ENCODE measurements at regions not wholly inside any gene's neighbourhood (a gene's known extent, or its start where the extent isn't known, plus 50 kb on each side); places are given as distances from the start of the nearest gene placed in this dataset.
"Not testable (repeated sequence)": the region's sequence is repeated elsewhere in the genome, so short reads cannot be mapped to it uniquely, and the experiment has no call there.

DNA sequence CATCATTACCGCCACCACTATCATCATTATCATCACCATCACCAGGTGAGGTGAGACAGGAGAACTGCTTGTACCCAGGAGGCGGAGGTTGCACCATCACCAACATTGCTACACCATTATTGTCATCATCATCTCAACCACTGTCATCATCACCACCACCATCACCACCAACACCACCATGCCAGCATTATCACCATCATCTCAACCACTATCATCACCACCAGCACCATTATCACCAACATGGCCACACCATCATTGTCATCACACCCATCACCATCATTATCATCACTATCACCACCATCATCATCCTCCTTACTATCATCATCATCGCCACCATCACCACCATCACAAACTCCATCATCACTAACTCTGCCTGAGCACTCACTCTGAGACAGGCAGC lies 661.8 kb upstream of the DEFB115 start:
- Histone ChIP-seq H3K9me3 (replicated peaks) (no peaks in the 10 kb centered on the region; the same call in 1 of the 2 replicates), H3K4me1 (no peaks in the 10 kb centered on the region), H3K27ac (no peak overlapping the region), H3K4me3 (no peak overlapping the region), H3K36me3 (no peaks in the 10 kb centered on the region), H3K27me3 (no peaks in the 10 kb centered on the region)
- DNase-seq: no peak

DNA sequence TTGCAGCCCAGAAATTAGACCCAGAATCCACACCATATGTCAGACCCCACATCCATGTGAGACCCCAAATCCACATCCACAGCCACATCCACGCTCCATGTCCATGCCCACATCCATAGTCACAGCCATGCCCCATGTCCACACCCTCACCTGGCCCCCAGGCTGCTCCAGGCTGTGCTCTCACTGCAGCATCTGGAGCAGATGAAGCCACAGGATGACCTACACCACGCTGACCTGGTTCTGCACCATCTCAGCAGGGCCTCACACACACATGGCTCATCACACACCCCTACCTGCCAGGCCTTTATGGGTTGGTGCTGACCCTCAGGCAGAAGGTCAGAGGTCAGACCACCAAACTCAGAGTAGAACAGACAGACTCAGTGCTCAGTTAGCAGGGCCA lies 660.0 kb upstream of the DEFB115 start:
- H3K27ac ChIP-seq; H3K27me3 ChIP-seq; DNase-seq; H3K9me3 ChIP-seq (replicated peaks); H3K36me3 ChIP-seq; H3K4me3 ChIP-seq; H3K4me1 ChIP-seq: not testable (repeated sequence)

DNA sequence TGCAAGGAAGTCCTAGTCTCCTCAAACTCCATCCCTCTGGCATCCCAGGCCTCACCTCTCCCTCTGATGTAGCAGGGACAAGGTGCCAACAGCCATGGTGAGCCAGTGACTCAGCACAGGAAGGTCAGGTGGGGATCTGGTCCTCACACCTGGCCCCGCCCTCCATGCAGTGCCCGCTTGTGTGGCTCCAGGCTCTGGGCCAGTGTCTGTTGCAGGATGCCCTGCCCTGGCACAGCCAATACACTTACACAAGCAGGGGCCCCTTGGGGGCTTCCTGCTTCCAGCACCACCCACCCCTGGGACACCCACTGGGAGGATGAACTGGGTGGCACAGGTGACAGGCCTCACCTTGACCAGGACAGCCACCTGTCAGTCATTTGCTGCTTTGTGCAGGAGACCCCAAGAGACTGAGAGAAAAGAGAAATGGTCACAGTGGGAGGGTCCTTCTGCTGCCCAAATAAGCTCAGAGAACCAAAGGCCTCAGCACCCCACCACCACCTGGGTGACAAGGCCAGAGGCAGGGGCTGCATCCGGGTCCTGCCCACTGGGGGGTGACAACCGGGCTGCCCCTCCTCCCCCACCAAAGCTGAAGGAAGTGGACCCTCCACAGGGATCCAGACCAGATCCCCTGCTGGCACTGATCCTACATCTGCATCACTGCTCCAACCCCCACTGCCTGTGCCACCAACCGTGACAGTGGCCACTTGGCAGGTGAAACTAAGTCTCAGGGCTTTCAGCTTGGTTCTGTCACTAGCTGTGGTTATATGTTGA lies 658.8 kb upstream of the DEFB115 start:
- no peak for DNase-seq
- Histone ChIP-seq H3K9me3 (replicated peaks) (no peaks in the 10 kb centered on the region; the same call in 1 of the 2 replicates), H3K36me3 (no peaks in the 10 kb centered on the region), H3K27me3 (no peaks in the 10 kb centered on the region), H3K4me3 (no peak overlapping the region), H3K4me1 (no peaks in the 10 kb centered on the region), H3K27ac (no peak overlapping the region)

DNA sequence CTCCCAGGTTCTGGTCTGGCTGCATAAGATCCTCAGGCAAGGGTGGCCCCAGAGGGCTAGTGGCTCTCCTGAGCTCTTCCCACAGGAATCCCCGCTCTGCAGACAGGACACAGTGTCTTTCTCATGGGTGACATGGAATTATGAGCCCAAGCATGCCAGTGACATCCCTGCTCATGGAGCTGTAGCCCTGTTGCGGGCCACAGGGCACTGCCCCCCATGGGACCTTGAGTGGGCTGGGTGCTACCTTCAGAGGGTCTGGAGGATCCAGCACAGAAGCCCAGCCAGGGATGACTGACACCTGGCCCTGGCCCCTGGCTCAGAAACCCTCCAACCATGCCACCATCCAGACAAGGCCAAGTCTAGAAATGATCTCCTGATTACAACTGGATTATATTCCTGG lies 657.5 kb upstream of the DEFB115 start:
- Histone ChIP-seq H3K27ac (no peak overlapping the region), H3K4me1 (no peaks in the 10 kb centered on the region), H3K4me3 (no peak overlapping the region), H3K27me3 (no peaks in the 10 kb centered on the region), H3K9me3 (replicated peaks) (no peaks in the 10 kb centered on the region; the same call in 1 of the 2 replicates), H3K36me3 (no peaks in the 10 kb centered on the region)
- DNase-seq: no peak

GRCh38 chr20:30601974-30602373 lies 655.5 kb upstream of the DEFB115 start:
- no peaks in the 10 kb centered on the region for H3K27me3 ChIP-seq
- no peaks in the 10 kb centered on the region for H3K36me3 ChIP-seq
- H3K9me3 ChIP-seq (replicated peaks): no peaks in the 10 kb centered on the region
- no peak overlapping the region for H3K27ac ChIP-seq
- no peak for DNase-seq
- H3K4me1 ChIP-seq: no peaks in the 10 kb centered on the region
- H3K4me3 ChIP-seq: no peak overlapping the region

DNA sequence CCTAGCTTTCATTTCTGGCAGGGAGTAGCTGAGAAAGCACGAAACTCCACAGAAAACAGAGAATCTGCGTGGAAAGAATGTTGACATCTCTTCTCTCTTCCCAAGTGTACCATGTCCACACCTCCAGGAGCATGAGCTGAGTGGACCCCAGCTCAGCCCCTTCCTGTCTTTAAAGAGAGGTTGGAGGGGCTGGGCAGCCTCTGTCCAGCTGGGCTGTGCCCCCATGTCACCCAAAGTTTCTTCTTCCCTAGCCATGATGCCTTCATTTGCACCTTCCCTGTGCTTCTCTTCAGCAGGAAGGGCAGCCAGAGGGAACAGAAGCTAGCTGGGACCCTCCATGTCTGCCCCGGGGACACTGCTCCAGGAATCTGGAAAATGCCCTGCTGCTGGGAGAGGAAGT lies 655.0 kb upstream of the DEFB115 start:
- Histone ChIP-seq H3K4me3 (no peak overlapping the region), H3K4me1 (no peaks in the 10 kb centered on the region), H3K27me3 (no peaks in the 10 kb centered on the region), H3K36me3 (no peaks in the 10 kb centered on the region), H3K27ac (no peak overlapping the region), H3K9me3 (replicated peaks) (peaks cover 2% of the 10 kb centered on the region)
- DNase-seq: no peak

DNA sequence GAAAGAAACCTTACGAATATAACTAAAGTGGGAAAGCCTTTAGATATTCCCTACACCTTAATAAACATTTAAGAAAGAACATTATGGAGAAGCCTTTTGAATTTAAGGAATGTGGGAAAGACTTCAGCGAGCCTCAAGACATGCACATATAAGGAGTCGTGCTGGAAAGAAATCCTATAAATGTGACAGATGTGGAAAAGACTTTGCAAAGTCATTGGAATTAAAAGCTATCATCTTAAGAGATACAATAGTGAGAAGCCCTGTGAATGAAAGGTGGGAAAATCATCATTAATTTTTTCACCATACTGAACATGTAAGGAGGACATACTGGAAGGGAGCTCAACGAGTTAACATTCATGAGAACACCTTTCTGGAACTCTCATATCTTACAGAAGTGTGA lies 650.5 kb upstream of the DEFB115 start:
- peaks cover 4% of the 10 kb centered on the region for H3K9me3 ChIP-seq (replicated peaks)
- H3K4me3 ChIP-seq: no peak overlapping the region
- no peaks in the 10 kb centered on the region for H3K4me1 ChIP-seq
- DNase-seq: no peak
- peaks cover 11% of the 10 kb centered on the region for H3K27me3 ChIP-seq
- H3K36me3 ChIP-seq: no peaks in the 10 kb centered on the region
- no peak overlapping the region for H3K27ac ChIP-seq

DNA sequence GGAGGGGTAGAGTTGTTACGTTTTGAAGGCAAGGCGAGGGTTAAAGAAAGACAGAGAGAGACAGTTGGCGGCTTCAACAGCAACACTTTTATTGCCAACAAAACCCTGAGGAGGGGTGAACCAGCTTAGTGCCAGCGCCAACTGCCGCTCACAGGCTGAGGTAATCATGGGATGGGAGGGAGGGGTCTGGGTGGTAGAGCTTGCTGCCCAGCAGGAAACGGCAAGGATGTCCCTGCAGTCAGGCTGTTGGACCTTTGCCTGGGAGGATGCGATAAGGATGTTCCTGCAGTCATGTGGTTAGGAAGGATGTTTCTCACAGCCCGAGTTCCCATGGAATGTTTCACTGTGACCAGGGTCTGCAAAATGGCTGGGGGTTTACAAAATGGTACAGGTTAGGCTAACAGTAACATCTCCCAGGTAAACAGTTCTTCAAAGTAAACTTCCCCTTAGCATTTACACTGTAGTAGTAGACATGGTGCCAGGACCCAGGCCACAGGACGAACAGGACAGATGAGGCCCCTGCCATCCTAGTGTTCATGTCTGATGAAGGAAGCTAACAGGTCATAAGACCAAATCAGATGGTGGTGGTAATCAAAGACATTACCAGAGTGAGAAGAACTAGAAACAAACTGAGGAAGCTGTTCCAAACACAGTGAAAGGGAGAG lies 647.3 kb upstream of the DEFB115 start:
- Histone ChIP-seq H3K4me1 (no peaks in the 10 kb centered on the region), H3K27ac (no peak overlapping the region), H3K4me3 (no peak overlapping the region), H3K27me3 (peaks cover 11% of the 10 kb centered on the region), H3K36me3 (no peaks in the 10 kb centered on the region), H3K9me3 (replicated peaks) (peaks cover 4% of the 10 kb centered on the region)
- DNase-seq: no peak

DNA sequence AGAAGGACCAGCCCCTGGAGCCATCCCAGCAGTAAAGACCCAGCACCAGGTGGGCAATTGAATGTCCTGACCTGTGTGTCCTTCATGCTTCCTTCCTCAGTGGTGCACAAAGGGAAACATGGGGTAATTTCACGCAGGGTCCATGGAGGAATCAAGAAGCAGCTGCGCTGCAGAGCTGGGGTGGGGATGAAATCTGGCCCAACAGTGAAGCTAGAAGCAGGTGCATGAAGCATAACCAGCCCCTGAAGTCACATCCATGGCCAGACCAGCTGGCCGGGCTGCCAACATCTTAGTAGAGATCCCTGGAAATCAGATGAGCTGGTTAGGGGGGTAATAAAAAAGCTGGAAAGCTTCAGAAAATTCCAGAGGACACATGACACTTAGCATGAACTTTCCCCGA lies 646.7 kb upstream of the DEFB115 start:
- Histone ChIP-seq H3K36me3 (no peaks in the 10 kb centered on the region), H3K4me3 (no peak overlapping the region), H3K9me3 (replicated peaks) (peaks cover 4% of the 10 kb centered on the region), H3K27me3 (peaks cover 11% of the 10 kb centered on the region), H3K4me1 (no peaks in the 10 kb centered on the region), H3K27ac (no peak overlapping the region)
- no peak for DNase-seq

DNA sequence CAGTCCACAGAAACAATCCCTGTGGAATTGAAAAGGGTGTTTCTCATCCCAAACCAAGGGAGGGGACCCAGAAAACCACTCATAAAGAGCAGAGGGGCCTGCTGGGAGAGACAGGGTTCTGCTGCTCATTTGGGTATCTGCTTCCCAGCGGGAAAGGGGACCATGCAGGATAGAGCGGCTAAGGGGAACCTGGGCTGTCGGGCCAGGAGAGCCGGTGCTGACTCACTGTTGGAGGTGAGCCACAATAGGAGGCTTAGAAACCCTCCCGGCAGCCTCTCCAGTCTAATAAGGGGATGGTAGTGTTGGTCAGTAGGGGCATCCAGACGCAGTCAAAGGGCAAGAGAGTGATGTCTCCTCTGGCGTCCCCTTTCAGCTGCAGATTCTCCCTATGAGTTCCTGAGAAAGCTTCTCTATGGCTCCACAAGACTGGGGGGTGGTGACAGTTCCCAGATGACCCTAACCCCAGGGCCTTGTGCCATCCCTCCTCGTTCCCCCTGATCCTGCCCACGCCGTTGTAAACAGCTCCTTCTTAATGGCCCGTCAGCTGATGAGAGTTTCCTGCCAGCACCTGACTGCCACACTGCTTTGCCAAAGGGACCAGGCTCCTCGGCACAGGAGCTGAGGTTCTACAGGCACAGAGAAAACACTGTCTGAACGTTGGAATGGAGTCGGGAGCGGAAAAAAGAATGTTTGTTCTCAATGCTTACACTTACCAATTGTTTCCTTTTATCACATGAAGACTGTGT lies 646.1 kb upstream of the DEFB115 start:
- no peak overlapping the region for H3K4me3 ChIP-seq
- DNase-seq: no peak
- H3K36me3 ChIP-seq: no peaks in the 10 kb centered on the region
- H3K4me1 ChIP-seq: no peaks in the 10 kb centered on the region
- H3K27ac ChIP-seq: no peak overlapping the region
- peaks cover 4% of the 10 kb centered on the region for H3K9me3 ChIP-seq (replicated peaks)
- peaks cover 11% of the 10 kb centered on the region for H3K27me3 ChIP-seq

GRCh38 chr20:30612344-30612743 lies 645.1 kb upstream of the DEFB115 start:
- H3K9me3 ChIP-seq (replicated peaks): peaks cover 3% of the 10 kb centered on the region
- no peak for DNase-seq

DNA sequence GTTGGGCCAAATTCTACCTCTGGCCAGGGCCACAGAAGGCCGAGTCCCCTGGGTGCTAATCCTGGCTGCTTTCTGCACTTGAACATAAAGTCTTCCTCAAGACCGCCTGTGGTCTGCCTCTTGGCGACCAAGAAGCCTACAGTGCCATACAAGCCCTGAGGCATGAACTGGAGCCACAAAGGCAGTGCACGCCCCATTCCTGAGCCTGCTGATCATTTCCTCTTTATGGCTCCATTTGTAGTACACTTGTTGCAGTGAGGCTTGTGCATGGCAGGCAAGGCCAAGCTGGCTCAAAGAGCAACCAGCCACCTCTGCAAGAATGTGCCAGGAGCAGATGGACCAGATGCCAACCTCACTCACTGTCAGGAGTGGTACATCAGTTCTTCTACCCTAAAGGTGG lies 636.1 kb upstream of the DEFB115 start:
- DNase-seq; H3K27me3 ChIP-seq; H3K9me3 ChIP-seq (replicated peaks); H3K36me3 ChIP-seq; H3K4me3 ChIP-seq; H3K4me1 ChIP-seq; H3K27ac ChIP-seq: not testable (repeated sequence)

More at GRCh38 chr20:30612344-30612743, 645.1 kb upstream of the DEFB115 start:
- H3K4me3 ChIP-seq: no peak overlapping the region
- no peaks in the 10 kb centered on the region for H3K4me1 ChIP-seq
- peaks cover 11% of the 10 kb centered on the region for H3K27me3 ChIP-seq
- H3K36me3 ChIP-seq: no peaks in the 10 kb centered on the region
- H3K27ac ChIP-seq: no peak overlapping the region

GRCh38 chr20:30624310-30624709 lies 633.2 kb upstream of the DEFB115 start:
- not testable (repeated sequence) for H3K4me1 ChIP-seq; H3K9me3 ChIP-seq (replicated peaks); DNase-seq; H3K36me3 ChIP-seq; H3K4me3 ChIP-seq; H3K27ac ChIP-seq; H3K27me3 ChIP-seq

DNA sequence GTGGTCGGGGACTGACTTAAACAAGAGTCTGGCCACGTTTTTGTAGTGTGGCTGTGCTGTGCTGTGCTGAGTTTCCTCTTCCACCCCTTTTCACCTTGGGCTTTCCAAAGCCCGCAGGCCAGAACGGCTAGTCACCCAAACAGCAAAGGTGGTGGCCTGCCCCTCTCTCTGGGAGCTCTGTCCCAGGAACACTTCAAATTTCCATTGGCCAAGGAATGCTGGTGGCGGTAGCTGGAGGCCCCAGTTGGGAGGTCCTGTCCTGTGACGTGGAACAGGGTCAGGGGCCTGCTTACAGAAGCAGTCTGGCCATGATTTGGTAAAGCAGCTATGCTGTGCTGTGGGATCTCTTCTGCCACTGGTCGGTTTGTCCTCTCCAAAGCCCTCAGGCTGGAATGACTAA lies 628.1 kb upstream of the DEFB115 start:
- not testable (repeated sequence) for H3K4me1 ChIP-seq; H3K9me3 ChIP-seq (replicated peaks); H3K27me3 ChIP-seq; H3K4me3 ChIP-seq; H3K27ac ChIP-seq; H3K36me3 ChIP-seq; DNase-seq

- no peaks in the 10 kb centered on the region for H3K27me3 ChIP-seq
Measured at GRCh38 chr20:30630761-30631160, 626.7 kb upstream of the DEFB115 start.

More at GRCh38 chr20:30630761-30631160, 626.7 kb upstream of the DEFB115 start:
- Histone ChIP-seq H3K4me1 (no peaks in the 10 kb centered on the region), H3K36me3 (no peaks in the 10 kb centered on the region), H3K4me3 (no peak overlapping the region), H3K9me3 (replicated peaks) (no peaks in the 10 kb centered on the region), H3K27ac (no peak overlapping the region)
- DNase-seq: no peak

Data from SJCRH30 (cell line).